HEK293T (cell line): ENCODE measurements at regions not wholly inside any gene's neighbourhood (a gene's known extent, or its start where the extent isn't known, plus 50 kb on each side); places are given as distances from the start of the nearest gene placed in this dataset.

Experiments
- ELF4 ChIP-seq: fragments of 450-650 bp; IDR thresholded peaks from 2 replicates; pipeline ENCODE4 v1.6.1; 2017; ENCODE audit warnings: antibody characterized with exemption
- FOXA1 ChIP-seq: fragments of 450-650 bp; IDR thresholded peaks from 2 replicates; pipeline ENCODE4 v1.6.1; 2016; ENCODE audit warnings: mild to moderate bottlenecking
- FOXK2 ChIP-seq: fragments of 450-650 bp; IDR thresholded peaks from 2 replicates; pipeline ENCODE4 v1.6.1; 2016; ENCODE audit warnings: mild to moderate bottlenecking
- HDGF ChIP-seq: fragments of 450-650 bp; IDR thresholded peaks from 2 replicates; pipeline ENCODE4 v1.6.1; 2017; ENCODE audit warnings: antibody characterized with exemption, borderline replicate concordance
- SUZ12 ChIP-seq: fragments of 450-650 bp; IDR thresholded peaks from 2 replicates; pipeline ENCODE4 v1.6.1; 2016; ENCODE audit warnings: mild to moderate bottlenecking
- TF ChIP-seq, protein P1 (sequence below): fragments of 450-650 bp; IDR thresholded peaks from 2 replicates; pipeline ENCODE4 v1.6.1; 2016

DNA sequence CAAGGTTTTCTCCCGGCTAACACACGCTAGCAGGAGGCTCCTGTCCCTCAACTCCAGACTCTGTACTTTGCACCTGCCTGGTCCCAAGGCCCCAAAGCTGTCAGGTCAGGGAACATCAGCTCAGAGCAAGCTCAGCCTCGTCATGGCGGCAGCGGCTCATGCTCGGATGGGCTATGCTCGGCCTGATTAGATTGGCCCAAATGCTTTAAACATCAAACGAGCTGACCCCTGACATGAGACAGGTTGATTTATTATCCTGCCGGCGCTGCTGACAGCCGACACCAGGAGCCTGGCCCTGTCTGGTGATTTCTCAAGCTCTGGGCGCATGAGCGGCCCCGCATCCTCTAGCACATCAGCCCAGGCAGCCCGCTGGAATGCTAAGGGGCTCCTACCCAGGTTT lies 436.4 kb downstream of the EIPR1 start:
- no peak for TF ChIP-seq FOXK2
- no peak for TF ChIP-seq FOXA1
- TF ChIP-seq, protein P1, sequence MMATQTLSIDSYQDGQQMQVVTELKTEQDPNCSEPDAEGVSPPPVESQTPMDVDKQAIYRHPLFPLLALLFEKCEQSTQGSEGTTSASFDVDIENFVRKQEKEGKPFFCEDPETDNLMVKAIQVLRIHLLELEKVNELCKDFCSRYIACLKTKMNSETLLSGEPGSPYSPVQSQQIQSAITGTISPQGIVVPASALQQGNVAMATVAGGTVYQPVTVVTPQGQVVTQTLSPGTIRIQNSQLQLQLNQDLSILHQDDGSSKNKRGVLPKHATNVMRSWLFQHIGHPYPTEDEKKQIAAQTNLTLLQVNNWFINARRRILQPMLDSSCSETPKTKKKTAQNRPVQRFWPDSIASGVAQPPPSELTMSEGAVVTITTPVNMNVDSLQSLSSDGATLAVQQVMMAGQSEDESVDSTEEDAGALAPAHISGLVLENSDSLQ = peak; percentile 66
- TF ChIP-seq SUZ12 = no peak
- TF ChIP-seq HDGF = no peak
- TF ChIP-seq ELF4 = no peak
